IPS-NIHi7 (cell line): ENCODE measurements at regions not wholly inside any gene's neighbourhood (a gene's known extent, or its start where the extent isn't known, plus 50 kb on each side); places are given as distances from the start of the nearest gene placed in this dataset.
"Not testable (repeated sequence)": the region's sequence is repeated elsewhere in the genome, so short reads cannot be mapped to it uniquely, and the experiment has no call there.

ENCODE experiments used
- DNase-seq: peaks from one replicate; pipeline ENCODE4 v3.0.0; 2012; ENCODE audit warnings: mixed read lengths; ENCODE audit errors: extremely low spot score

DNA sequence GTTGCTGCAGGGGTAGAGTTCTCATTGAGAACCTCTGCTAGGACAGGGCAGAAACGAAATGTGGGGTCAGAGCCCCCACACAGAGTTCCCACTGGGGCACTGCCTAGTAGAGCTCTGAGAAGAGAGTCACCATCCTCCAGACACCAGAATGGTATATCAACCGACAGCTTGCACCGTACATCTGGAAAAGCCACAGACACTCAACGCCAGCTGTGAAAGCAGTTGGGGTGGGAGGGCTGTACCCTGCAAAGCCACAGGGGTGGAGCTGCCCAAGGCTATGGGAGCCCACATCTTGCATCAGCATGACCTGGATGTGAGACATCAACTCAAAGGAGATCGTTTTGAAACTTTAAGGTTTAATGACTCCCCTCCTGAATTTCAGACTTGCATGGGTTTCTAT lies 284.0 kb upstream of the DEPDC1 start:
- DNase-seq: no peak

DNA sequence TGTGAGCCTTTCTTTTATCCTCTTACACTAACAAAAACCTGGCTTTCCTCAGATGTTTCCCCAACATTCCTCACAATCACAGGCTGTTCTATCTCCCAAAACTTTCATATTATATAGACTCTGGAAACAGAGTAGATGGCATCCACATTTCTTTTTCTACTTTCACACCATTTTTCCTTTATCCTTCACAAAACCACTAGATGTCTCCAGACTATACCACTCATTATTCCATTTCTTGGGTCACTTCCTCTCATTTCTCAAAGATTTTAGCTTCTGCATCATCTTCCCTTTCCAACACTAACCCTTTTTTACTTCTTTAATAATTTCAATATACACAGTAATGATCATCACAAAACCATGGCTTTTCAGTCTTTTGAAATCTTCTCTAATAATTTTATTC lies 286.0 kb upstream of the DEPDC1 start:
- no peak for DNase-seq

GRCh38 chr1:68785328-68785727 lies 288.4 kb upstream of the DEPDC1 start:
- no peak for DNase-seq

DNA sequence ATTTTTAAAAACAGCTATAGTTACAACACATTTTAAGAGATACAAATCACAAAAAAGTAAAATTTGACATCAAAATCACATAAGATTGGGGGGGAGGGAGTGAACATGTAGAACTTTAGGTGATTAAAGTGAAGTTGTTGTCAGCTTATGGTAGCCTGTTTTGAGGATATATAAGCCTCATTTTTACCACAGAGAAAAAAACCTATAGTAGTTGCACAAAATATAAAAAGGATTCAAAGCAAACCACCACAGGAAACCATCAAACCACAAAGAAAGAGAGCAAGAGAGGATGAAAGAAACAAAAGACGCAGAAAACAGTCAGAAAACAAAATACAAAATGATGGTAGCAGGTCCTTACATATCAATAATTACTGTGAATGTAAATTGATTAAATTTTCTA lies 291.9 kb upstream of the DEPDC1 start:
- no peak for DNase-seq

GRCh38 chr1:68791800-68792199 lies 294.9 kb upstream of the DEPDC1 start:
- peak; percentile 20 for DNase-seq

DNA sequence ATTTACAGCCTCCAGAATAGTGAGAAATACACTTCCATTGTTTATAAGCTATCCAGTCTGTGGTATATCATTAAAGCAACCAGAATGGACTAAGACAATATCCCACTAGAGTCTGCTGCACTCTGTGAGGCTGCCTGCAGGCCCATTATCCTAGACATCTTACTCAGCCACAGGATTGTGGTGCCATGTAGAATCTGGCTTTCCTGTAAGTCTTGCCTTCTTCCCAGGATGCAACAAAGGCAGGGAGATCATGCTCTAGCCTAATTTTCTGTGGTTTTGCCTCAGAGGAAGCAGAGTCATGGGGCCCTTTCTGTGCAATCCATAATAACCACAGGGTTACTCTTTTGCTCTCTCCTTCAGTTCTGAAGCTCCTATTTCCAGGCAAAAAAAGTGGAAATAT lies 299.1 kb upstream of the DEPDC1 start:
- no peak for DNase-seq

GRCh38 chr1:68796888-68797287 lies 300.0 kb upstream of the DEPDC1 start:
- DNase-seq: no peak

DNA sequence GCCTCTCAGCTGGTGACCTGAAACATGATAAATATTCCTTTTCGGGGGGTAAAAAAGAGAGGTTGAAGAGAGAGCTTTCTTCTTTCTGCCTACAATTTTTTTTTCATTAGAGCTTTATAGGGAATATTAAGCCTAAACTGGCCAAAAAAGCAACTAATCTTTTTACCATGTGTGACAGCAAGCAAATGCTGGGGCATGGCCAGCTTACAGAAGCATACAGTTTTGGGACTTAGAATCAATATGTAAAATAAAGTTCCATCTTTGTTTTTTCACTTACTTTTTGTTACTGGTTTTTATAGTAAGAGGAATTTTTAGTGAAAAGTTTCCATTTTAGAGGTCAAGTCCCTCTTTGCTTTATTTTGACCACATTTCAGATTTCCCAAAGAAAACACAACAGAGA lies 301.2 kb upstream of the DEPDC1 start:
- no peak for DNase-seq

- no peak for DNase-seq
Observed at GRCh38 chr1:68799096-68799495, 302.2 kb upstream of the DEPDC1 start.

DNA sequence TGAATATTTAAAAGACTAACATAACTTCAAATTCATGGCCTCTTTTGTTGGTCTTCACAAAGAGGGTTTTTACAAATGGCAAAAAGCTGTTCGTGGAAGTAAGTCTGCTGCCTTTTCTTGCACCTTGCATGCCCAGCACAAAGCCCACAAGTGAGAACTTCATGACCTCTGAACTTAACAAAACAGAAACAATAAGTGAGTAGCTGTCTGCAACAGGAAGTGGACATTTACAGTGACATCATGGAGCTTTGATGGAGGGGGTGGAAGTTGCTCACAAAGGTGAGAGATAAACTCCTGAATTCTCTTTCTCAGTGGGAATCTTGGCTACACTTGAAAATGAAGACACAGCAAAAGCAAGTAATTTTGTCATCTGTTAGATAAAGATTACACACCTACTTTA lies 303.3 kb upstream of the DEPDC1 start:
- no peak for DNase-seq

GRCh38 chr1:68801440-68801839 lies 304.6 kb upstream of the DEPDC1 start:
- DNase-seq: no peak

GRCh38 chr1:68805097-68805641 lies 308.3 kb upstream of the DEPDC1 start:
- no peak for DNase-seq

DNA sequence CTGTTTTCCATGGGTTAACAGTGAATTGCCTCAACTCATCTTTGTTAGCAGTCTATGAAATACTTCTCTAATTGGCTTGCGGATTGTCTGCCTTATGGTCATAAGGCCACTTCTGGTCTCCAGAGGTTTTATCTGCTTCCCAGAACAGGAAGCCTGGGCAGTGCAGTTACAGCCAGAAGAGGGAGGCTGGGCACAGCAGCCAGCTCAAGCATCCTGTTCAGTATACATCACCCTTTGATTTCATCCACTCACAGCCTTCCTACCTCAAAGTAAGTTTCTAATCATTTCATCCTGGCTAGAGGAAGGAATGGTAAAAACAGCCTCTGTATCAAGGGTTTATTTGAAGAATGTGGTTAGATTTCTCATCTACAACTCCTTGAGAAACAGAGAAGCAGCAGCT lies 311.5 kb upstream of the DEPDC1 start:
- DNase-seq: peak; percentile 20

DNA sequence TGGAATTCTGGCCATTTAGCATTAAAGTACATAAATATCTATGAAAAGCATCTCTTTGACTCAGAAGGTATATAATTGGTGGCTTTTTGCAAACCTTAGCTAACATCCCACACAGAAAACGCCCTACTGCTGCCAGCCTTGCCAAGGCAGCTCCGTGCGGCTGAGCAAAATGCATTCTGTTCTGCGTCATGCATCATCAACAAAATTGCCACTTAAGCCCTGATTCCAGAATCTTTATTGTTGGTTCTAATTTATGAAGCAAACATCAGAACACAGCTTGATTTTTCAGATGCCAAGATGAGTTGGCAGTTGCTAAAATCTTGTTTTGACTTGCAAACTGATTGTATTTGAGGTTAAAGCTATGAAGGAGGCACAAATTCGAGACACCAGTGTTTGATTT lies 314.9 kb upstream of the DEPDC1 start:
- DNase-seq: no peak

DNA sequence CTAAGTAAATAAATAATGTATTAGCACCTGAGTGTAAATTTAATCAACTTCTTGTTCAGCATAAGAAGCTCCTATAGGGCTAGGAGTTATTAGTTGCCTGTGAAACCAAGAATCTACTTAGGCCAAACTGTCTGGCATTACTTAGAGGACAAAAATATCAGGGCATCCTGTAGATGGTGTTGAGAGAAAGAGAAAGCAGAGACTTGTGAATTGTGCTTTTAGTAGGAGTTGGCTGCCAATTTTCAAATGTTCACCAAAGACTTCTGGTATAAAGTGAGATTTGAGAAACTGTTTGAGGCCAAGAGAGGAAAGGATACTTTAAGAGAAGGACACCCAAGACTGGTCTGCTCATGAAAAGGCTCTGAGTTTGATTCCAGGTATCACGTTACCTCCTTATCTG lies 315.5 kb upstream of the DEPDC1 start:
- DNase-seq: no peak

- no peak for DNase-seq
Observed at GRCh38 chr1:68814067-68814466, 317.2 kb upstream of the DEPDC1 start.

DNA sequence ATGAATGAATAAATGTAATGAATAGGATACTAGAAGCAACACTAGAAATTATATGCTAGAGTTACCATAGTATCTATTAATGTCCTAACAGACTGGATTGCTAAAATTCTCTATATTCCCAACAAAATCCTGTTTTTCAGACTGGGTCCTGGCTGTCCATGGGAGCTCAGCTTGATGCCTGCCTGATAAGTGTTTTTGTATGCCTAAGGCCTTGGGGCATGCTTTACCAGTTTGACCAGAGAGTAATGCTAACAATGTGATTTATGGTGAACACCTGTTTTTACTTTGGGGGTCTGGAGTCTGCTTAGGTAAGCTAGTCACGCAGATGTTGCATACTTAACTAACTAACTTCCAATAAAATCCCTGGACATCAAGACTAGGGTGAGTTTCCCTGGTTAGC lies 318.8 kb upstream of the DEPDC1 start:
- no peak for DNase-seq

GRCh38 chr1:68817505-68818210 lies 320.8 kb upstream of the DEPDC1 start:
- DNase-seq: not testable (repeated sequence)

GRCh38 chr1:68819190-68819829 lies 322.4 kb upstream of the DEPDC1 start:
- peak; percentile 57 for DNase-seq

DNA sequence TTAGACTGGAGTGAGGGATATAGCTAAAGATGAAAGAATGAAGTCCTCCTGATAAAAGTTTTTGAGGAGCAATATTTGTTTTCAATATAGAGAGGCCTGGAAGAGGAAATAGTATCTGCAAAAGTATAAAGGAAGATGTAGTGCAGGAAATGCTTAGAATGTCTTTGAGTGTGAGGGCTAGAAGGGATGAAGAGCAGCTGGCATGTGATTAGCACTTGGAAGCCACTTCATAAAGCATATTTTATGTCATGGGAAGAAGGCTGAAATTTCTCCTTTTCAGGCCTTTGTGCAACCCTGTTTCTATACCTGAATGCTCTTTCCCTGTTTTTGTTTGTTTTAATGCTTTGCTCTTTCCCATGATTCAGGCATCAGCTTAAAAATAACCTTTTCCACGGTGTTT lies 323.3 kb upstream of the DEPDC1 start:
- DNase-seq: no peak

- no peak for DNase-seq
Observed at GRCh38 chr1:68826836-68827235, 330.0 kb upstream of the DEPDC1 start.

- no peak for DNase-seq
Observed at GRCh38 chr1:68827261-68827660, 330.4 kb upstream of the DEPDC1 start.

DNA sequence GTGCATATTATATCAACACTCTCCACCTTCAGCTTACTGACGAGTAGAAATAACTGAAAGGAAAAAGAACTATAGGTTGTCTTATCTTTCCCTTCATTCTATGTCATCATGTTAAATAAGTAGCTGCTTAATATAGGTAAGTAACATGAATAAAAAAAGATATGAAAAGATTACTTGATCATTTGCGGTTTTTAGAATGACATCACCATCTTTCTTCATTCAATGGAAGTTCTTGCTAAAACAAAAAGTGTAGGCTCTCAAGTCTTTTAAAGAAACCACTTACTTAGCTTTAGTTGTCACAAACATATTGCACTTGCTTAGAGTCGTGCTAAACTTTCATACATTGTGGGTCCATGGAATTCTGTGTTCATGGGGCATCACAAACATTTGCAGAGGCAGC lies 331.1 kb upstream of the DEPDC1 start:
- DNase-seq: no peak

DNA sequence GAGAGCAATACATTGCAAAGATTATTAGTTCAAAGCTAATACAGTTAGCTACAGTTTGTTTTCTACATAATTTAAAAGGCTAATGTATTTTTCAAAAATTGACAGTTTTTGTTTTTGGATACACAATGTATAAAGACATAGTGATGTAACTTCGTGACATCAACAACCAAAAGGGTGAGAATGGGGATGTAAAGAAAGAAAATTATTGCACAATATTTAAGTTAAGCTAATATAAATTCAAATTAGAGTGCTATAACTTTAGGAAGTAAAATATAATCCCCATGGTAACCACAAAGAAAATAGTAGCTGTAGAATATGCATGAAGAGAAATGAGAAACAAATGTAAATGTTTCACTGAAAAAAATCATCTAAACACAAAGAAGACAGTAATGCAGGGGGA lies 334.4 kb upstream of the DEPDC1 start:
- DNase-seq: no peak
